GM12874 (cell line): ENCODE measurements at regions not wholly inside any gene's neighbourhood (a gene's known extent, or its start where the extent isn't known, plus 50 kb on each side); places are given as distances from the start of the nearest gene placed in this dataset.

Experiments used
- CTCF ChIP-seq: IDR thresholded peaks from 2 replicates; pipeline ENCODE4 v1.5.1; 2011; ENCODE audit warnings: low read depth, mild to moderate bottlenecking, control low read depth, low read length, moderate library complexity; ENCODE audit not compliant: insufficient read depth

DNA sequence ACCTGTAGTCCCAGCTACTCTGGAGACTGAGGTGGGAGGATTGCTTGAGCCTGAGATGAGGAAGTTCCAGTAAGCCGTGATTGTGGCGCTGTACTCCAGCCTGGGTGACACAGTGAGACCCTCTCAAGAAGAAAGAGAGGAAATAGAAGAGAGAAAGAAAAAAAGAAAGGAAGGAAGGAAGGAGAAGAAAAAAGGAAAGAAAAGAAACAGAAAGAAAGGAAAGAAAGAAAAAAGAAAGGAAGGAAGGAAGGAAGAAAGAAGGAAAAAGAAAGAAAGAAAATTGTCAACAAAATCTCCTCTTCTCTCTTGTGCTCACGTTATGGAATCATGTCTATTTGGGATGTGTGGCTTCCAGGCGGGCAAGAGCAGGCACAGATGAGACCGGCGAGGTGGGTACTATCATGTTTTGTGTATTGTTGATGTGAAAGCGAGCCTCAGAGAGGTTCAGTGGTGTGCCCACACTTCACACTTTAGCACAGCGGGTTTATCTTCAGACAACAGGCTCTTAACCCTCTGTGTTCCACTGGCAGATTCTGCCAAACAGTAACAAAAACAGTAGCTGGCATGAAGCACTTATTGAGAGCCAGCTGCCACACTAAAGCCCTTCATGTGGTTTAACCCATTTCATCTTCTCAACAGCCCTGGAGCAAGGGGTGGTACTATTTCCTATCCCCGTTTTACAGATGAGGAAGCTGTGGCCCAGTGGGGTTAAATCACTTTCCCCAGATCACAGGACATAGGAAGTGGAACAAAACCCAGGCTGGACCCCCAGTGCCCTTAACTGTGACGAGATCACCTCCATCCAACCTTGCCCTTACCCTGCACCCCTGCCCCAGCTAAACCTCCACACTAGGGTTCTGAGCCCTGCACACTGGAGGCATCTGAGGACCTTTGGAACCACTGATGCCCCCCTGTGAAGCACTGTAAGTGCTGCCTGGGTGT is 94.7 kb upstream of the TARDBP start:
- no peak for TF ChIP-seq CTCF

GRCh38 chr1:10918531-10918930 is 93.9 kb upstream of the TARDBP start:
- no peak for TF ChIP-seq CTCF

DNA sequence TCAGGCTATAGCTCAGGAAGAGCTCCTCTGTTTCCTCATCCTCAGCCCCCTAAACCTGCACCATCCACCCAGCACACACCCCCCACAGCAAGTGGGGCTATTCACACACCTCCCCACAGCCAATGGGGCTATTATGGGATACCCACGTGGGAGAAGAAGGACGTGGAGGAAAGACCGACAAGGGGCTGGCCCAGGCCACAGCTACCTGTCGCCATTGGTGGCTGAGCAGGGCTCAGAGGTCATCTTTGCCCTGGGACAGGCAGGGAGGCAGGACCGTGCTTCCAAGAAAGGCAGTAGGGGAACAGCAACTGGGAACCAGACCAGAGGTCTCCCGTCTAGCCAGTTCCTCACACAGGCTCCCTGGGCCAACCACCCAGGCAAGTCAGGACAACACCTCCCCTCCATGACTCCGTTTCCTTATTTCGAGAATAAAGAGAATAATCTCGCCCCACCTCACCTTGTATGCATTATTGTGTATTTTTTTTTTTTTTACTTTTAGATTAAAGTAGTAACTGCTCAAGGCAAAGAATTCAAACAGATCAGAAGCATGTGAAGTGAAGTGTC is 92.3 kb upstream of the TARDBP start:
- no peak for TF ChIP-seq CTCF

- no peak for TF ChIP-seq CTCF
Observed at GRCh38 chr1:10924030-10924429, 88.4 kb upstream of the TARDBP start.

DNA sequence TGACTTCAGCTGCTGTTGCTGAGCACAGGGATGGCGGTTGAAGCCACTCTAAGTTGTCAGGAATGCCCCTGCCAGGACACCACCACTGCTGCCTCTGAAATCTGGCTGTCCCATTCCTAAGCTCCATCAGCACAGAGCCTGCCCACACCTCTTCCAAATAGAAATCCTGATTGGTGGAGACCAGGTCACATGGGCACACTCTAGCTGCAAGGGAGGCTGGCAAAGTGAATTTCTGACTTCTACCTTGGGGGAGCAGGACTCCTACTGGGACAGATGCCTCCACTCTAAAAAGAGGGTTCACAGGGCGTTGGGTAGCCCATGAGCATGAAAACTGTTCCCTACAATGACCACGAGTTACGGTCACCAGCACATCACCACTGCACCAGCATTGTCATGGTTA is 83.8 kb upstream of the TARDBP start:
- no peak for TF ChIP-seq CTCF

DNA sequence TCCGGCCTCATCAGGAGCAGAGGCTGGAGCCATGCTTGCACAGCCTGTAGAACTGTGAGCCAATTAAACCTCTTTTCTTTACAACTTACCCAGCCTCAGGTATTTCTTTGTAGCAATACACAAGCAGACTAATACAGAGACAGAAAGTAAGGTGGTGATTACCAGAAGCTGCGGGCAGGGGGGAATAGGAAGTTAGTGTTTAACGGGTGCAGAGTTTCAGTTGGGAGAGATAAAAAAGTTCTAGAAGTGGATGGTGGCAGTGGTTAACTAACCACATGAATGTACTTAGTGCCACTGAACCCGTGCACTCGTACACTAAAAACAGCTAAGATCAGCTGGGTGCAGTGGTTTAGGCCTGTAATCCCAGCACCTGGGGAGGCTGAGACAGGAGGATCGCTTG is 80.4 kb upstream of the TARDBP start:
- no peak for TF ChIP-seq CTCF

GRCh38 chr1:10934150-10934818 is 78.2 kb upstream of the TARDBP start:
- TF ChIP-seq CTCF = no peak
